Panc1 (cell line): ENCODE measurements at regions not wholly inside any gene's neighbourhood (a gene's known extent, or its start where the extent isn't known, plus 50 kb on each side); places are given as distances from the start of the nearest gene placed in this dataset.
"Not testable (repeated sequence)": the region's sequence is repeated elsewhere in the genome, so short reads cannot be mapped to it uniquely, and the experiment has no call there.

Experiments
- ATAC-seq: fragments of 200-7000 bp; cut with Tn5 transposase; 2 replicates; pipeline ENCODE4 v1.9.1; 2020; ENCODE audit warnings: mild to moderate bottlenecking, moderate library complexity
- BruUV-seq: library from RNA; stranded (reverse); fragments of 400-500 nt; replicated peaks from 2 replicates; lab custom pipeline; 2021; lab: Mats Ljungman, UMichigan
- CTCF ChIA-PET: fragments of 300-600 bp; sonication (Branson Sonifier 250); formaldehyde crosslinking; loops from one replicate; lab custom pipeline; 2022; ENCODE audit warnings: antibody characterized with exemption; lab: Charles Lee
- POLR2A ChIA-PET: fragments of 300-600 bp; sonication (Branson Sonifier 250); formaldehyde crosslinking; loops from one replicate; lab custom pipeline; 2022; ENCODE audit warnings: antibody characterized with exemption; lab: Charles Lee
- DNase-seq: peaks from one replicate; pipeline ENCODE4 v3.0.0-alpha.2; 2010; ENCODE audit warnings: low read depth, low spot score
- H3K27ac ChIP-seq: 2 replicates; pipeline ENCODE4 v1.5.1; 2011; ENCODE audit warnings: mild to moderate bottlenecking, low read length, inconsistent platforms
- H3K27me3 ChIP-seq: fragments of 200-500 bp; sonication (Bioruptor generic); 2 replicates; pipeline ENCODE4 v1.6.0; 2014; ENCODE audit warnings: low read length, inconsistent platforms; ENCODE audit not compliant: control insufficient read depth, insufficient read depth
- H3K36me3 ChIP-seq: fragments of 200-500 bp; sonication (Bioruptor generic); 2 replicates; pipeline ENCODE4 v1.5.1; 2014; ENCODE audit warnings: inconsistent platforms, mild to moderate bottlenecking, low read length, moderate library complexity; ENCODE audit not compliant: control insufficient read depth, insufficient read depth
- H3K4me1 ChIP-seq: 2 replicates; pipeline ENCODE4 v1.5.1; 2011; ENCODE audit warnings: inconsistent platforms, mild to moderate bottlenecking, low read length, moderate library complexity; ENCODE audit not compliant: control insufficient read depth, insufficient read depth
- H3K4me3 ChIP-seq, 2 experiments: 2 replicates each; pipeline ENCODE4 v1.5.1; 2011 to 2012; ENCODE audit warnings: low read depth in 2 of 2, low read length in 2 of 2, mild to moderate bottlenecking in 2 of 2, inconsistent platforms in 1 of 2, moderate library complexity in 1 of 2
- H3K9me3 ChIP-seq: fragments of 200-500 bp; sonication (Bioruptor generic); 2 replicates; pipeline ENCODE4 v1.5.1; 2014; ENCODE audit warnings: low read depth, mild to moderate bottlenecking, inconsistent platforms, low read length, moderate library complexity; ENCODE audit not compliant: control insufficient read depth, insufficient read depth
- POLR2AphosphoS5 ChIP-seq: IDR thresholded peaks from 2 replicates; pipeline ENCODE4 v1.6.1; 2012; ENCODE audit warnings: mild to moderate bottlenecking, low read depth, low read length, moderate library complexity
- SIN3A ChIP-seq: IDR thresholded peaks from 2 replicates; pipeline ENCODE4 v1.6.1; 2012; ENCODE audit warnings: low read depth, mild to moderate bottlenecking, low read length, moderate library complexity, borderline replicate concordance; ENCODE audit not compliant: insufficient read depth
- TCF7L2 ChIP-seq: IDR thresholded peaks from 2 replicates; pipeline ENCODE4 v1.6.1; 2011; ENCODE audit warnings: mild to moderate bottlenecking, low read depth, low read length, inconsistent platforms
- in situ Hi-C: cut with HindIII; loops from 2 replicates; pipeline ENCODE4 v1.10.0; 2016; ENCODE audit warnings: low sequenced_read_pairs, low pct_unique_long_range_greater_than_20kb
- intact Hi-C: fragments of 100-400 bp; cut with micrococcal nuclease; formaldehyde crosslinking; loops from one replicate; pipeline ENCODE4 v1.10.0; 2022; ENCODE audit not compliant: unreplicated experiment
- TF ChIP-seq, protein P1 (sequence below), 2 experiments: IDR thresholded peaks; 2 replicates each; pipeline ENCODE4 v1.6.1; 2011 to 2012; ENCODE audit warnings: low read depth in 2 of 2, control low read depth in 1 of 2, low read length in 1 of 2, mild to moderate bottlenecking in 1 of 2, moderate library complexity in 1 of 2; ENCODE audit not compliant: insufficient read depth in 1 of 2
- TF ChIP-seq, protein P2 (sequence below): fragments of 450-650 bp; IDR thresholded peaks from 2 replicates; pipeline ENCODE4 v1.5.1; 2017; ENCODE audit warnings: mild to moderate bottlenecking

DNA sequence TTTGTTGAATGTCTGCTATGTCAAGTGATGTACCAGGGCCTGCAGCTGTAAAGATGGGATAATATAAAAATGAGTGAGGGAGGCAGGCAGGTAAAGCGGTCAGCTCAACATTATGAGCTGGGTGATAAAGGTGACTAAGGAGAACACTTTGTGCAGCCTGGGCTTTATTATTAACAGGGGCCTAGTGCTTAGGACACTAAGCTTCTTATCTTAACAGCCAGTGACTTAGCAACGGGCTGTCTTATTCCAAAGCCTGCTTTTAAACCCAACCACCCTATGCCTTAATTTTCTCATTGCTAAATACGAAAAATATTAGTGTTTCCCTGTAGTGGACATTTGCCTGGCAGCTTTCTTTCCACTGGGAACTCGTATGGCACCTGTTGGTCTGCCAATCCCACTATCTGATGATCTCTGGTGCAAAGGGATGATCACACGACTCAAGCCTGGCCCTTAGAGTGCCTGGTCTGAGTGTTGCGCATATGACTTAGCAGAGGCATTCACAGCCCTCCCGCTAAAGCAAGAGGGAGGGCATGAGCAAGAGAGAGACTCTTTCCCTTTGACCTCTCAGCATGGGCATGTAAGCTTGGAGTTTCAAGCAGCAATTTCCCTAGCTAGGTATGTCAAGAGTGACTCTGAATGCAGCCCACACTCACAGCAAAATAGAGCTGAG lies 98.6 kb upstream of the PAPPA2 start:
- POLR2A ChIA-PET = no interaction called here

DNA sequence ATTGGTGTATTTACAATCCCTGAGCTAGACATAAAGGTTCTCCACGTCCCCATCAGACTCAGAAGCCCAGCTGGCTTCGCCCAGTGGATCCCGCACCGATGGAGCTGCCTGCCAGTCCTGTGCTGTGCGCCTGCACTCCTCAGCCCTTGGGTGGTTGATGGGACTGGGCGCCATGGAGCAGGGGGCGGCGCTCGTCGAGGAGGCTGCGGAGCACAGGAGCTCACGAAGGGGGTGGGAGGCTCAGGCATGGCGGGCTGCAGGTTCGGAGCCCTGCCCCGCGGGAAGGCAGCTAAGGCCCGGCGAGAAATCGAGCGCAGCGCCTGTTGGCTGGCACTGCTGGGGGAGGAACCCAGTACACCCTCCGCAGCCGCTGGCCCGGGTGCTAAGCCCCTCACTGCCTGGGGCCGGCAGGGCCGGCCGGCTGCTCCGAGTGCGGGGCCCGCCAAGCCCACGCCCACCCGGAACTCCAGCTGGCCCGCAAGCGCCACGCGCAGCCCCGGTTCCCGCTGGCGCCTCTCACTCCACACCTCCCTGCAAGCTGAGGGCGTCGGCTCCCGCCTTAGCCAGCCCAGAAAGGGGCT lies 113.8 kb upstream of the PAPPA2 start:
- in situ Hi-C loops, POLR2A ChIA-PET, H3K4me1 ChIP-seq, H3K36me3 ChIP-seq, H3K27ac ChIP-seq, H3K4me3 ChIP-seq, CTCF ChIA-PET, ATAC-seq, H3K27me3 ChIP-seq, BruUV-seq, H3K9me3 ChIP-seq, DNase-seq, intact Hi-C loops: not testable (repeated sequence)

More for the DNA sequence above, 98.6 kb upstream of the PAPPA2 start:
- no peaks in the 10 kb centered on the region for H3K9me3 ChIP-seq
- in situ Hi-C loops = no loop called here
- intact Hi-C loops = no loop called here
- no peaks in the 10 kb centered on the region for H3K36me3 ChIP-seq
- ATAC-seq (no peak), DNase-seq (no peak)
- CTCF ChIA-PET = no interaction called here
- no peak overlapping the region for H3K4me3 ChIP-seq
- no peak for TF ChIP-seq SIN3A
- no peak for TF ChIP-seq TCF7L2
- TF ChIP-seq, protein P1, sequence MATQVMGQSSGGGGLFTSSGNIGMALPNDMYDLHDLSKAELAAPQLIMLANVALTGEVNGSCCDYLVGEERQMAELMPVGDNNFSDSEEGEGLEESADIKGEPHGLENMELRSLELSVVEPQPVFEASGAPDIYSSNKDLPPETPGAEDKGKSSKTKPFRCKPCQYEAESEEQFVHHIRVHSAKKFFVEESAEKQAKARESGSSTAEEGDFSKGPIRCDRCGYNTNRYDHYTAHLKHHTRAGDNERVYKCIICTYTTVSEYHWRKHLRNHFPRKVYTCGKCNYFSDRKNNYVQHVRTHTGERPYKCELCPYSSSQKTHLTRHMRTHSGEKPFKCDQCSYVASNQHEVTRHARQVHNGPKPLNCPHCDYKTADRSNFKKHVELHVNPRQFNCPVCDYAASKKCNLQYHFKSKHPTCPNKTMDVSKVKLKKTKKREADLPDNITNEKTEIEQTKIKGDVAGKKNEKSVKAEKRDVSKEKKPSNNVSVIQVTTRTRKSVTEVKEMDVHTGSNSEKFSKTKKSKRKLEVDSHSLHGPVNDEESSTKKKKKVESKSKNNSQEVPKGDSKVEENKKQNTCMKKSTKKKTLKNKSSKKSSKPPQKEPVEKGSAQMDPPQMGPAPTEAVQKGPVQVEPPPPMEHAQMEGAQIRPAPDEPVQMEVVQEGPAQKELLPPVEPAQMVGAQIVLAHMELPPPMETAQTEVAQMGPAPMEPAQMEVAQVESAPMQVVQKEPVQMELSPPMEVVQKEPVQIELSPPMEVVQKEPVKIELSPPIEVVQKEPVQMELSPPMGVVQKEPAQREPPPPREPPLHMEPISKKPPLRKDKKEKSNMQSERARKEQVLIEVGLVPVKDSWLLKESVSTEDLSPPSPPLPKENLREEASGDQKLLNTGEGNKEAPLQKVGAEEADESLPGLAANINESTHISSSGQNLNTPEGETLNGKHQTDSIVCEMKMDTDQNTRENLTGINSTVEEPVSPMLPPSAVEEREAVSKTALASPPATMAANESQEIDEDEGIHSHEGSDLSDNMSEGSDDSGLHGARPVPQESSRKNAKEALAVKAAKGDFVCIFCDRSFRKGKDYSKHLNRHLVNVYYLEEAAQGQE (IDR thresholded peaks at IDR 0.05; ENCODE audit: insufficient read depth in 1 of 2, low read depth in 2 of 2, low read length in 1 of 2) = no peak
- TF ChIP-seq POLR2AphosphoS5 = no peak
- TF ChIP-seq, protein P2, sequence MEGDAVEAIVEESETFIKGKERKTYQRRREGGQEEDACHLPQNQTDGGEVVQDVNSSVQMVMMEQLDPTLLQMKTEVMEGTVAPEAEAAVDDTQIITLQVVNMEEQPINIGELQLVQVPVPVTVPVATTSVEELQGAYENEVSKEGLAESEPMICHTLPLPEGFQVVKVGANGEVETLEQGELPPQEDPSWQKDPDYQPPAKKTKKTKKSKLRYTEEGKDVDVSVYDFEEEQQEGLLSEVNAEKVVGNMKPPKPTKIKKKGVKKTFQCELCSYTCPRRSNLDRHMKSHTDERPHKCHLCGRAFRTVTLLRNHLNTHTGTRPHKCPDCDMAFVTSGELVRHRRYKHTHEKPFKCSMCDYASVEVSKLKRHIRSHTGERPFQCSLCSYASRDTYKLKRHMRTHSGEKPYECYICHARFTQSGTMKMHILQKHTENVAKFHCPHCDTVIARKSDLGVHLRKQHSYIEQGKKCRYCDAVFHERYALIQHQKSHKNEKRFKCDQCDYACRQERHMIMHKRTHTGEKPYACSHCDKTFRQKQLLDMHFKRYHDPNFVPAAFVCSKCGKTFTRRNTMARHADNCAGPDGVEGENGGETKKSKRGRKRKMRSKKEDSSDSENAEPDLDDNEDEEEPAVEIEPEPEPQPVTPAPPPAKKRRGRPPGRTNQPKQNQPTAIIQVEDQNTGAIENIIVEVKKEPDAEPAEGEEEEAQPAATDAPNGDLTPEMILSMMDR = no peak
- no peaks in the 10 kb centered on the region for H3K4me1 ChIP-seq
- no peaks in the 10 kb centered on the region for H3K27me3 ChIP-seq
- no peak overlapping the region for H3K27ac ChIP-seq
- BruUV-seq = no TSS peak

DNA sequence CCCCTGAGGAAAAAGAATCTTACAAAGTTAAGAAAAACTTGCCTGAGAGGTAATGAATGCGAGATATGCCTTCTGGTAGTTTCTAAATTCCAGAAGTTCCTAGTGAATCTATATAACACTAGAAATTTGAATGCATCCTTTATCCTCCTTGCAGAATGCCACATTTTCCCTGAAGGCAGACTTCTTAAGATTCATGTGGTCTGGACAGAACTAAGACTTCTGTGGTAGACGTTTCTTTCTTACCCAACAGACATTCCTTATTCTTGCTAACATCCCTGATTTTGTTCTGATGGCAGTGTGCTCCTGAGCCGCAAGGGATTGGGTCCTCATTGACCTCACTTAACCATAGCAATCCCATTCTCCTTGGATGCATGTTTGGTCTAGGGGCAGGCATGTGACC lies 121.3 kb upstream of the PAPPA2 start:
- Histone ChIP-seq H3K36me3 (no peaks in the 10 kb centered on the region), H3K27ac (no peak overlapping the region), H3K9me3 (no peaks in the 10 kb centered on the region), H3K27me3 (no peaks in the 10 kb centered on the region), H3K4me1 (no peaks in the 10 kb centered on the region), H3K4me3 (no peak overlapping the region)
- BruUV-seq = no TSS peak
- no peak for ATAC-seq
- TF ChIP-seq, protein P1 (IDR thresholded peaks at IDR 0.05; ENCODE audit: insufficient read depth in 1 of 2, low read depth in 2 of 2, low read length in 1 of 2) = no peak
- ChIA-PET POLR2A (no interaction called here), CTCF (no interaction called here)
- in situ Hi-C loops (no loop called here), intact Hi-C loops (no loop called here)
- no peak for DNase-seq
